HCT116 (cell line): ENCODE measurements at regions not wholly inside any gene's neighbourhood (a gene's known extent, or its start where the extent isn't known, plus 50 kb on each side); places are given as distances from the start of the nearest gene placed in this dataset.

Experiments
- ATAC-seq: fragments of 200-7000 bp; cut with Tn5 transposase; 2 replicates; pipeline ENCODE4 v1.9.1; 2020; ENCODE audit warnings: mild to moderate bottlenecking, moderate library complexity
- BruUV-seq: library from RNA; stranded (reverse); fragments of 400-500 nt; replicated peaks from 2 replicates; lab custom pipeline; 2021; lab: Mats Ljungman, UMichigan
- CTCF ChIA-PET: fragments of 300-600 bp; sonication (Branson Sonifier 250); formaldehyde crosslinking; loops from one replicate; lab custom pipeline; 2021; ENCODE audit warnings: antibody characterized with exemption; lab: Charles Lee
- POLR2A ChIA-PET: fragments of 300-600, 350-600 bp; sonication (Branson Sonifier 250); formaldehyde crosslinking; loops from one replicate; lab custom pipeline; 2021; ENCODE audit warnings: antibody characterized with exemption; lab: Charles Lee
- RAD21 ChIA-PET, 2 experiments: fragments of 300-600 bp; sonication (Branson Sonifier 250); formaldehyde crosslinking; loops; one replicate each; lab custom pipeline; 2023; ENCODE audit warnings: low total read pairs in 2 of 2; ENCODE audit not compliant: uncharacterized antibody in 2 of 2, unreplicated experiment in 2 of 2, low non-redundant PET in 1 of 2; lab: Charles Lee
- DNase-seq: peaks from one replicate; pipeline ENCODE4 v3.0.0-alpha.2; 2010; ENCODE audit warnings: low read depth, low spot score
- H2AFZ ChIP-seq: fragments of 200-600 bp; shearing (Covaris generic), sonication (generic); 2 replicates; pipeline ENCODE4 v1.6.1; 2017; ENCODE audit warnings: low read depth, mixed run types, mixed read lengths, antibody characterized with exemption, low read length; ENCODE audit not compliant: poor library complexity, severe bottlenecking
- H3K27ac ChIP-seq: 2 replicates; pipeline ENCODE4 v1.5.1; 2012; ENCODE audit warnings: low read depth, low read length
- H3K27me3 ChIP-seq: fragments of 200-600 bp; sonication (generic); 2 replicates; pipeline ENCODE4 v1.6.1; 2016; ENCODE audit warnings: mixed run types, low read length, mixed read lengths; ENCODE audit not compliant: insufficient read depth
- H3K36me3 ChIP-seq, 2 experiments: fragments of 200-500 bp in 1 of 2; fragments of 200-600 bp in 1 of 2; sonication (Bioruptor generic) in 1 of 2; sonication (generic) in 1 of 2; 2 replicates each; pipeline versions ENCODE4 v1.5.1 to v1.6.1; 2014 to 2016; ENCODE audit warnings: low read length in 2 of 2, inconsistent platforms in 1 of 2, mixed read lengths in 1 of 2, mixed run types in 1 of 2; ENCODE audit not compliant: insufficient read depth in 2 of 2, control insufficient read depth in 1 of 2
- H3K4me1 ChIP-seq, 2 experiments: fragments of 200-600 bp in 1 of 2; sonication (generic) in 1 of 2; 2 replicates each; pipeline versions ENCODE4 v1.5.1 to v1.6.1; 2012 to 2017; ENCODE audit warnings: low read length in 2 of 2, inconsistent platforms in 1 of 2, mild to moderate bottlenecking in 1 of 2, mixed read lengths in 1 of 2, mixed run types in 1 of 2, moderate library complexity in 1 of 2; ENCODE audit not compliant: insufficient read depth in 2 of 2, control insufficient read depth in 1 of 2
- H3K4me2 ChIP-seq: fragments of 200-600 bp; sonication (generic); 2 replicates; pipeline ENCODE4 v1.6.1; 2017; ENCODE audit warnings: mixed run types, low read length, mixed read lengths
- H3K4me3 ChIP-seq, 2 experiments: fragments of 200-600 bp in 1 of 2; sonication (generic) in 1 of 2; replicated peaks in 1 of 2; 2 replicates each; pipeline ENCODE4 v1.5.1; 2011 to 2016; ENCODE audit warnings: low read length in 2 of 2, control low read depth in 1 of 2, low read depth in 1 of 2, mild to moderate bottlenecking in 1 of 2, mixed read lengths in 1 of 2, mixed run types in 1 of 2
- H3K79me2 ChIP-seq: fragments of 200-600 bp; sonication (generic); 2 replicates; pipeline ENCODE4 v1.6.1; 2017; ENCODE audit warnings: mild to moderate bottlenecking, mixed run types, low read length, moderate library complexity, mixed read lengths; ENCODE audit not compliant: insufficient read depth
- H3K9ac ChIP-seq: fragments of 200-600 bp; sonication (generic); 2 replicates; pipeline ENCODE4 v1.6.1; 2016; ENCODE audit warnings: low read length, mixed read lengths
- H3K9me2 ChIP-seq: fragments of 200-600 bp; sonication (generic), shearing (Covaris generic); 2 replicates; pipeline ENCODE4 v1.6.1; 2017; ENCODE audit warnings: mixed run types, mild to moderate bottlenecking, moderate library complexity; ENCODE audit not compliant: insufficient read depth
- H3K9me3 ChIP-seq, 2 experiments: fragments of 200-500 bp in 1 of 2; fragments of 200-600 bp in 1 of 2; sonication (Bioruptor generic) in 1 of 2; sonication (generic) in 1 of 2; 2 replicates each; pipeline ENCODE4 v1.6.1; 2014 to 2017; ENCODE audit warnings: low read length in 2 of 2, mixed read lengths in 2 of 2, inconsistent platforms in 1 of 2, low read depth in 1 of 2, mild to moderate bottlenecking in 1 of 2, mixed run types in 1 of 2, moderate library complexity in 1 of 2; ENCODE audit not compliant: control insufficient read depth in 1 of 2, insufficient read depth in 1 of 2
- H4K20me1 ChIP-seq: fragments of 200-600 bp; sonication (generic), shearing (Covaris generic); 2 replicates; pipeline ENCODE4 v1.6.1; 2017; ENCODE audit warnings: mixed run types, mild to moderate bottlenecking, moderate library complexity; ENCODE audit not compliant: insufficient read depth
- ATF3 ChIP-seq: IDR thresholded peaks from 2 replicates; pipeline ENCODE4 v1.6.1; 2012
- CBX3 ChIP-seq: IDR thresholded peaks from 2 replicates; pipeline ENCODE4 v1.6.1; 2012; ENCODE audit warnings: low read depth
- CEBPB ChIP-seq: IDR thresholded peaks from 2 replicates; pipeline ENCODE4 v1.6.1; 2012; ENCODE audit warnings: low read depth
- EGR1 ChIP-seq: IDR thresholded peaks from 2 replicates; pipeline ENCODE4 v1.6.1; 2012; ENCODE audit warnings: low read depth
- EZH2 ChIP-seq: fragments of 200-600 bp; sonication (generic); IDR thresholded peaks from 2 replicates; pipeline ENCODE4 v1.6.1; 2017; ENCODE audit warnings: antibody characterized with exemption, mixed run types
- EZH2phosphoT487 ChIP-seq: fragments of 200-600 bp; IDR thresholded peaks from 2 replicates; pipeline ENCODE4 v1.6.1; 2018; ENCODE audit warnings: antibody characterized with exemption, borderline replicate concordance
- FOSL1 ChIP-seq: IDR thresholded peaks from 2 replicates; pipeline ENCODE4 v1.6.1; 2012; ENCODE audit warnings: low read depth
- JUND ChIP-seq: IDR thresholded peaks from 2 replicates; pipeline ENCODE4 v1.6.1; 2012
- POLR2A ChIP-seq: IDR thresholded peaks from 2 replicates; pipeline ENCODE4 v1.7.0; 2011; ENCODE audit warnings: borderline replicate concordance; ENCODE audit not compliant: insufficient read depth, insufficient read length; ENCODE audit errors: extremely low read depth
- POLR2AphosphoS5 ChIP-seq: IDR thresholded peaks from 2 replicates; pipeline ENCODE4 v1.6.1; 2011; ENCODE audit warnings: mild to moderate bottlenecking, low read depth, low read length, moderate library complexity
- RAD21 ChIP-seq: IDR thresholded peaks from 2 replicates; pipeline ENCODE4 v1.6.1; 2012; ENCODE audit warnings: low read depth, mild to moderate bottlenecking
- REST ChIP-seq: IDR thresholded peaks from 2 replicates; pipeline ENCODE4 v1.6.1; 2012; ENCODE audit warnings: low read depth
- SP1 ChIP-seq: IDR thresholded peaks from 2 replicates; pipeline ENCODE4 v1.6.1; 2012; ENCODE audit warnings: low read depth
- TCF7L2 ChIP-seq: IDR thresholded peaks from 2 replicates; pipeline ENCODE4 v1.7.0; 2011; ENCODE audit warnings: borderline replicate concordance, inconsistent platforms; ENCODE audit not compliant: insufficient read depth, insufficient read length; ENCODE audit errors: extremely low read depth
- ZBTB33 ChIP-seq: IDR thresholded peaks from 2 replicates; pipeline ENCODE4 v1.6.1; 2011; ENCODE audit warnings: mild to moderate bottlenecking, low read length, moderate library complexity; ENCODE audit not compliant: insufficient replicate concordance; ENCODE audit errors: extremely low read depth
- ZFX ChIP-seq: fragments of 450-650 bp; IDR thresholded peaks from 2 replicates; pipeline ENCODE4 v1.6.1; 2017
- ZNF274 ChIP-seq: fragments of 200-500 bp; sonication (Bioruptor generic); IDR thresholded peaks from 2 replicates; pipeline ENCODE4 v1.6.1; 2014; ENCODE audit warnings: mild to moderate bottlenecking, low read depth, low read length, inconsistent platforms
- intact Hi-C: fragments of 100-400 bp; cut with micrococcal nuclease; formaldehyde crosslinking; loops from 2 replicates; pipeline ENCODE4 v1.10.0; 2022

- no TSS peak for BruUV-seq
- POLR2A ChIA-PET, result no interaction called here
- Histone ChIP-seq H3K4me3 (no peak overlapping the region), H3K9ac (no peak overlapping the region), H3K36me3 (no peaks in the 10 kb centered on the region), H4K20me1 (no peaks in the 10 kb centered on the region), H3K9me3 (no peaks in the 10 kb centered on the region), H3K79me2 (no peaks in the 10 kb centered on the region), H3K9me2 (no peaks in the 10 kb centered on the region), H3K27me3 (no peaks in the 10 kb centered on the region)
- DNase-seq, result no peak
- no peak for ATAC-seq
- intact Hi-C loops, result no loop called here
- RAD21 ChIA-PET, result no interaction called here
- no peak for TF ChIP-seq EZH2
- no peak for TF ChIP-seq SP1
- TF ChIP-seq ZNF274, result no peak
- TF ChIP-seq EZH2phosphoT487, result no peak
- TF ChIP-seq POLR2A, result no peak
- no peak for TF ChIP-seq POLR2AphosphoS5
- no peak for TF ChIP-seq RAD21
- no peak for TF ChIP-seq FOSL1
- TF ChIP-seq ATF3, result no peak
- TF ChIP-seq ZFX, result no peak
- TF ChIP-seq TCF7L2, result no peak
- no peak for TF ChIP-seq EGR1
- TF ChIP-seq, all 23 proteins: peak for 0
- Histone ChIP-seq H3K27ac (no peak overlapping the region), H3K4me1 (no peaks in the 10 kb centered on the region), H3K4me2 (no peak overlapping the region), H2AFZ (no peak overlapping the region)
- CTCF ChIA-PET, result no interaction called here
Observed at GRCh38 chr4:89404530-89404929, 96.9 kb upstream of the GPRIN3 start.

- ChIA-PET RAD21 (no interaction called here), CTCF (no interaction called here), POLR2A (no interaction called here)
- no peaks in the 10 kb centered on the region for H3K36me3 ChIP-seq
- no peaks in the 10 kb centered on the region for H3K9me2 ChIP-seq
- no peak overlapping the region for H3K4me3 ChIP-seq
- no TSS peak for BruUV-seq
- H3K9me3 ChIP-seq, result no peaks in the 10 kb centered on the region
- H3K4me1 ChIP-seq, result no peaks in the 10 kb centered on the region
- H3K9ac ChIP-seq, result no peak overlapping the region
- no peak for ATAC-seq
- no peaks in the 10 kb centered on the region for H3K27me3 ChIP-seq
- H3K27ac ChIP-seq, result no peak overlapping the region
- H3K79me2 ChIP-seq, result no peaks in the 10 kb centered on the region
- intact Hi-C loops, result no loop called here
- H3K4me2 ChIP-seq, result no peak overlapping the region
- H2AFZ ChIP-seq, result no peak overlapping the region
- H4K20me1 ChIP-seq, result no peaks in the 10 kb centered on the region
- DNase-seq, result no peak
- TF ChIP-seq CBX3 (no peak), POLR2AphosphoS5 (no peak), ZBTB33 (no peak), CEBPB (no peak), RAD21 (no peak), JUND (no peak), REST (no peak), EZH2 (no peak), POLR2A (no peak)
Observed at GRCh38 chr4:89403826-89404225, 96.2 kb upstream of the GPRIN3 start.
